Activated CD4-positive, CD25-positive, alpha-beta regulatory T cell (primary cell): ENCODE measurements at regions not wholly inside any gene's neighbourhood (a gene's known extent, or its start where the extent isn't known, plus 50 kb on each side); places are given as distances from the start of the nearest gene placed in this dataset.
"Not testable (repeated sequence)": the region's sequence is repeated elsewhere in the genome, so short reads cannot be mapped to it uniquely, and the experiment has no call there.

ENCODE experiments used
- DNase-seq, 4 experiments: peaks; one replicate each; lab custom pipeline; 2025; lab: John Stamatoyannopoulos, UW

DNA sequence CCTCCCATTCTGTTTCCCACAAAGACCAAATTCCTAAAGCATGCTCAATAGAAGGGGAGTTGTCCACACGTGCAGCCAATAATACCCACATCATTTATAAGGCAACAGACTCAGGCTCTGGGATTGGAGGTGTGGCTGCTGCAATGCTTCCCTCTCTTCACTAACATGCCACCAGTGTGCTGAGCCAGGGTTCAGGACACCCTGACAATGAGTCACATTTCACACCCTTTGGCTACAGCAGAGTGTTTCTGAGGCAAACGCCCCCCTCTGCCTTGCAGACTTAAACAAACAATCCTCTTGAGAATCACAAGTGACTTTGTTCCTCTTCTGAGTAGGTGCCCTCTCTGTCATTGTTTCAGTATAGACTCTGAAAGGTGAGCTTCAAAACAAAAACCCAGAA is 189.3 kb upstream of the TLE4 start:
- DNase-seq, result no peak

DNA sequence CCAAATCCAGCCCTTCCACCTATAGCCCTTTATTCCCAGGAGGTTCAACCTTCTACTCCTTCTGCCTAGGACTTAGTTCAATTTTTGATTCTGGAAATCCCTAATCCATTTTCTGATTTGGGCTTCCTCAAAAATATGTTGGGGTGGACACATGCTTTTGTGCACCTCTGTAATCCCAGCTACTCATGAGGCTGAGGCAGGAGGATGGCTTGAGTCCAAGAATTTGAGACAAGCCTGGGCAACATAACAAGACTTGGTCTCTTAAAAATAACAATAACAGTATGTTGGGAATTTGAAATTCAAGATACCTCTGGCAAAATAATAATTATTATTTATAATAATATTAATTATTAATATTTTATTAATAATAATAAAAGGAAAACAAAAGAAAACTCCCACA is 188.7 kb upstream of the TLE4 start:
- DNase-seq, result no peak

DNA sequence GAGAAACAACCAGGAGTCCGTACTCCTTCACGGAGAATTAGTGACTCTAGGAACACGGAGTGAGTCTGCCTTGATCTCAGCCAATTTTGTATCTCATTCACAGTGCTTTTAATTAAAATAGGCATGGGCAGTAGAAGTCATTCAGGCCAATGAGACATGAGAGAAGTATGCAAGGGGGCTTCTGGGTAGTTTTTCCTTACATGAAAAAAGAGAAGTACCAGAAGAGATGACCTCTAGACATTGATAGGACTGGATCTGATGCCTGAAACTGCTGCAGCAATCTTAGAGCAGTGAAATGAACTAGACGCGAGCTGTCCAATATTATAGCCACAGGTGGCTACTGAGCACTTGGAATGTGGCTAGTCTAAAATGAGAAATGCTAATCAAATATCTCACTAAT is 187.7 kb upstream of the TLE4 start:
- no peak for DNase-seq

DNA sequence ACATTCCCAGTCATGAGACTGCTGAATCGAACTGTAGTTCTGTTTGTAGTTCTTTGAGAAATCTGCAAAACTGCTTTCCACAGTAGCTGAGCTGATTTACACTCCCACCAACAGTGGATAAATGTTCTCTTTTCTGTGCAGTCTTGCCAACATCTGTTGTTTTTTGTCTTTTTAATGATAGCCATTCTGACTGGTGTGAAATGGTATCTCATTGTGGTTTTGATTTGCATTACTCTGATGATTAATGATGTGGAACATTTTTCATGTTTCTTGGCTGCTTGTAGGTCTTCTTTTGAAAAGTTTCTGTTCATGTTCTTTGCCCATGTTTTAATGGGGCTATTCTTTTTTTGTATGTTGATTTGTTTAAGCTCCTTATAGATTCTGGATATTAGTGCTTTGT is 187.3 kb upstream of the TLE4 start:
- no peak for DNase-seq

DNA sequence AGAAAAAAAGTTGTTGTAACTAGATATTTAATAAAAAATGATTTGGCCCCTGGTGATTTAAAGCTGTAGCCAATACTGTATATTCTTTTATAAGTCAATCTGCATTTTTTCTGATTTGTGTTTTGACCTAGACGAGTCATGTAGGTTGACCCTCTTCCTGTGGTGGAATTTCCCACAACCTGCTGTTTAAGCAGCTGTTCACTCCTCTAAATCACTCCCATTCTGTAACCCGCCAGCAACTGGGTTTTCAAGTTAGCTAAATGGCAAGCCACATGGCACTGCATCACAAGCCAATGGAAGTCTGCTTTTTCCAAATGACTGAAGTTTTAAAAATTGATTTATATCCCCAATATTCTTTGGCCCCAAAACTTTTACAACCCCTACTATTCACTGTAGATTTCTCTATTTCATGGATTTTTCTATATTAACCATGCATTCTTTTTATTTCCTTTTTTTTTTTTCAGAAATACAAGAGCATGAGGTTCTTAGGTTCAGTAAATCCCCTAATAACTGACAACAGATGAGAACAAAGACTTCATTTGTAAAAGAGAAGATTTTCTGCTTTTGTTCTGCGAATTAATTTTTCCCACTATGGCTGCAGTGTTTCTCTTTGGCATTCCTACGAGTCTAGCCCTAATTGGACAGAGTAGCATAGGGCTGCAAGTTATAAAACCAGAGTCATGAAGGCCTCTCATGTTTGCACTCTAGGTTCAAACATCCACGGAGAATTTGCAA is 184.5 kb upstream of the TLE4 start:
- no peak for DNase-seq

DNA sequence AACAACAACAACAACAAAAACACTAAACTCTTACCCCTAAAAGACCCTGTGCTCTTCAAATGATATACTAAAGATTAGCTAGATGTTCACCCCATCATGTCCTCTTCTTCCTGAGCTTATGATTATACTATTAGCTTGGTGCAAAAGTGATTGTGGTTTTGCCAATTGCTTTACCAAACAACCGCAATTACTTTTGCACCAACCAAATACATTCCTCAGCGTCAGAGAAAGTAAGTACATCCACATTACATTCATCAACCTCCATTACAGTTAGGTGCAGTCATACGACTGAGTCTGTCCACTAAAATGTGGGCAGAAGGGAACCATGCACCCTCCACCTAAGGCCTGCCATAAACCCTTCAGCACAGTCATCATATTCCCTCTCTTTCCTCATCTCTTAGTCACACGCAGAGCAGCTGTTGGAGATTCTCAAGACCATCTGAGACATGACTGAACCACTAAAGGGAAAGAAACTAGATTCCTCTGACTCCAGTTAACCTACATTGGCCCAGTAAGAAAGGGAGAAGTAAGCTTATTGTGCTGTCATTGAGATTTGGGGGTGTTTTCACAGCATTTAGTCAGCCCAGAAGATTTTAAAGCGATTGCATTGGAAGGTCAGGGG is 181.6 kb upstream of the TLE4 start:
- DNase-seq, result no peak

DNA sequence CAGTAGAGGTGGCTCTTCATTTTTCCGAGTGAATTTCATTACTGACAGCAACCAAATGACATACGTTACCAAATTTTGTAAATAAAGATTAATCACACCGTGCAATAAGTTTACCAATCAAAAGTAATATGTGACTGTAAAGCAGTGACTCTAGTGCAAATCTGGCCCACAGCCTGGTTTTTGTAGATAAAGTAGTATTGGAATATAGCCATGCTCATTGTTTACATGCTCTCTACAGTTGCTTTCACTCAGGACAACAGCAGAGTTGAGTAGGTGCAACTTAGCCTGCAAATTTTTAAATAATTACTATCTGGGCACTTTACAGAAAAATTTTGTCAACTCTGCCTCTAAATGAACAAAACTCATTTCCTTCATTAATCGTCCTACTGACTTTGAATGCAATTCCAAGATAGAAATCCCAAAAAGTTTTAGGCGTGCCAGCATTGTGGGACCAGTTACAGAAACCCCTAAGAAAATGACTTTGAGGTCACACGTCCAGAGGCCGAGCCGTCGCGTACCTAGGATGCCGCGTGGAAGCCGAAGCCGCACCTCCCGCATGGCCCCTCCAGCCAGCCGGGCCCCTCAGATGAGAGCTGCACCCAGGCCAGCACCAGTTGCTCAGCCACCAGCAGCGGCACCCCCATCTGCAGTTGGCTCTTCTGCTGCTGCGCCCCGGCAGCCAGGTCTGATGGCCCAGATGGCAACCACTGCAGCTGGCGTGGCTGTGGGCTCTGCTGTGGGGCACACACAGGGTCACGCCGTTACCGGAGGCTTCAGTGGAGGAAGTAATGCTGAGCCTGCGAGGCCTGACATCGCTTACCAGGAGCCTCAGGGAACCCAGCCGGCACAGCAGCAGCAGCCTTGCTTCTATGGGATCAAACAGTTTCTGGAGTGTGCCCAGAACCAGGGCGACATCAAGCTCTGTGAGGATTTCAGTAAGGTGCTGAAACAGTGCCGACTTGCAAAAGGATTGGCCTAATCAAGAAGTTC is 180.7 kb upstream of the TLE4 start:
- no peak for DNase-seq

DNA sequence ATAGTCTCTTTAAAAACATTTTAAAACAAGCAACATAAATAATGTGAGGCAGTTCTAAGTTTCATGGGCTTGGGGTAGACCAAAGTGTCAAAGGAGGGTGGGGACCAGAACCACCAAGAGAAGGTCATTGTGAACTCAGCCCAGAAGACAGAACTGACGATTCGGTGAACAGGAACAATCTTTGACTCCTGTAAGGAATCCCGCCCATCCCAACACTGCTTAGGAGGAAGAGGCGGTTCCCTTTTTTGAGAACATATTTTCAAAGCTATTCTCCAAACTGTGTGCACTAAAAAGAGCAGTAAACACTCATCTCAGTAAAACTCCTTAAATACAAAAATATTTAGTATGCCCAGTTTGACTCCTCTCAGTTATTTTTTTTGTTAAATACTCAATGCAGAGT is 176.5 kb upstream of the TLE4 start:
- DNase-seq, result no peak

DNA sequence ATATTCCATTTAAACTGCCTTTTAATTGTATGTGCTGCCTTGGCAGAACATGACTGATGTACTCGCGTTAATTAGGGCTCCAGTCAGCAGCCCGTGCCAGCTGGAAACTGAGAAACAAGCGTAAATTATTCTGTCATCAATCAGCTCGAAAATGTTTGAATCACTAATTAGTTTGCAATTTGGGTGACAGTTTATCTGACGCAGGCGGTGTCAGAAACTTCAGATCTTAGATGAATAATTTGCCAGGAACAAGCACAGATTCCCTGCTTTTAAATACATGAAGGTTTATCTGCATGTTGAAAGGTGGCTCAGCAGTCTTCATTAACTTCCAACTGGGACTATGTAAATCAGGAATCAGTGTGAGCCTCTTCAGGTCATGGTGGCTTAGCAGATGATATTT is 176.0 kb upstream of the TLE4 start:
- DNase-seq, result no peak

DNA sequence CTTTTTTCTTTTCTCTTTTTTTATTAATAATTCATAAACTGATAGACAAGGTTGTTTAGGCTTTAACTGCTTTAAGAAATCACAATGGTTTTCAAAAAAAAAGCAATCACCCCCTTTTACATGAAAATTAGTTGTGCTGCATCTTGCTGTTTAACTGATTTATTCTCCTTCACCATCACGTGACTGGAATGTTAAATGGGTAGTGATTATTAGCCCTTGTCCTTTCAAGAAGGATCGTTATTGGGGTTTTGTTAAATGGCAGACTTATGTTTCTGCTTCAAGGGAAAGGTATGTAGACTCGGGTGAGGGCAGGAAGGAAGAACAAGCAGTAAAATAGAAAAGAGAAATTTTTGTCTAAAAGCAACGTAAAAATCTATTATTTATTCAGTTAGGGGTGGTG is 175.6 kb upstream of the TLE4 start:
- DNase-seq, result no peak

DNA sequence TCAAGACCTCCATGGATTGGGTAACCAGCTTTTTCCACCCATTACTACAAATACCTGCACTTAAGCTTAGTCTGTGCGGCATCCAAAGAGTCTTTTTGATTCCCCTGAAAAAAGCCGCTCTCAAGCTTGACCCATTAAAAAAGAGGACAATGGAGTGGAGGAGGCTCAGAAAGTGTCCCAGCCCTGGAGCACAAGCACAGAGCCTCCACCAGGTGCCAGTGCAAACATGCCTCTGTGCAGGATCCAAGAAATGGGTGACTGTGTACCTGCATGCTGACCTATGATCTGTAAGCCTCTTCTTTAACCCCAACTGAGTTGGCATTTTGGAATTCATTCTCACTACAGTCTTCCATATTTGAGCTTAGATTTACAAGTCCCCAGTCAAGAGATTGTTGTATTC is 168.3 kb upstream of the TLE4 start:
- DNase-seq, result no peak

DNA sequence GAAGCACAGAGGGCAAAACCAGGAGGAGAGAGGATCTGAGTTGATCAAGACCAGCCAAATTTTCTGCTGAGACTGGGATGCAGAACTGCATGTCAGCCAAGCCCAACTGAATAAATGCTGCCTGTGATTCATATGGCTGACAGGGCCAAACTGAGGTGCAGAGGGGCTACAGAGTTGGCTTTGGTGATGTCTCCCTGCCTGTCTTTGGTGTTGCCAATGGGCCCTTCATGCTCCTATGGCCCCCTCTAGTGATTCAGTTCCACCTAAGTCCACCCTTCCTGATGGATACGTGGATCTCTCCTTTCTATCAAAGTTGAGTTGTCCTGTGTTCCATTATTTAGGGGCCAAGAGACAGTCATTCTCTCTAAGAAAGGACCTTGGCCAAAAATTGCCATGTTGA is 163.6 kb upstream of the TLE4 start:
- DNase-seq, result no peak

DNA sequence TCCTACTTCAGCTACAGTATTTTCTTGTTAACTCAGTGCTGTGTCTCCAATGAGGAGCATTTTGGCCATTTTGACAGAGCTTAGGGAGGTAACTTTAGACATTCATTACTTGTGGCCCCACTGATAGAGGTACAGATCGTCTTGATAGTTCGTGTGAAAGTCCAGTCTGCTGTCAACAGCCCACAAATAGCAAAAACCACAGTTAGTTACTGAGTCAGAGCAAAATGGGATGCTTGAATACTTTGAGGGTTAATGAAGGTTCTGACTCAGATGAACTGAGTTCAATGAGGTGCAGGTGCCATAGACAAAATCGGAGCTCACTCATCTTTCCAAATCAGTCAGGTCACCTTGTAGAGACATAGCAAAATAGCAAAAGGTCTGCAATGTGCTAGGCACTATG is 163.1 kb upstream of the TLE4 start:
- DNase-seq, result no peak

DNA sequence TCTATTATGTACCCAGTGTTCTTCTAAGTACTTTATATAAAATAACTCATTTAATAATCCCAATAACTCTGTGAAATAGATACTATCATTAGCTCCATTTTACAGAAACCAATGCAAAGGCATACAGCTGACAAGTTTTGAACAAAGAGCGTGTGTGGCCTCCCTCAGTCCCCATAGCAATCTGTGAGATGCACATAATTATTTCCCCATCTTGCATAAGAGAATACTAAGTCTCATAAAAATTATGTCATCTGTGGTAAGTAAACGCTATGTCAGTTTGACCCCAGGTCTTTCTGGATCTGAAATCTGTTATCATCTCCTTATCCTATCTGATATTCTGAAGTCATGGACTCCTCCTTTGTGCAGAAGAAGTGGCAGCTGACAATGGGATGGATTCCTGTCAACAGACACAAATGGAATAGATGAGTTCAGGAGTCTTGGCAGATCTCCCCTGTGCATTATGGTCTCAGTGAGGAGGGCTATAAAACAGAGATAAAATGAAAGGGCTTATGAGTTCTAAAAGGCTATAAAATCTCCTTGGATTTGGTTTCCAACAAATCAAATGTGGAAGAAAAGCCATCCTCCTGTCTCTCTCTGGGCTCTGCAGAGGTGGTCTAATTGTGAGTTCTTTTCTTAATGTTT is 162.5 kb upstream of the TLE4 start:
- no peak for DNase-seq

DNA sequence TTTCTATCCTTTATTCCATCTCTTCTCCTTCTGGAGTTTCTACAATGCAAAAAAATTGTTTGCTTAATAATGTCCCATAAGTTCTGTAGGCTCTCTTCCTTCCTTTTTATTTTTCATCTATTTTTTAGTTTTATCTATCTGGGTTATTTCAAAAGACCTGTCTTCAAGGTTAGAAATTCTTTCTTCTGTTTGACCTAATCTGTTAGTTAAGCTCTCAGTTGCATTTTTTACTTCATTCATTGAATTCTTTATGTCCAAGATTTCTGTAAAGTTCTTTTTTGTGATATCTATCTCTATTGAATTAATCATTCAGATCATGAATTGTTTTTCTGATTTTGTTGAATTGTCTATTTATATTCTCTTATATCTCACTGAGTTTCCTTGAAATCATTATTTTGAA is 145.9 kb upstream of the TLE4 start:
- DNase-seq, result no peak

DNA sequence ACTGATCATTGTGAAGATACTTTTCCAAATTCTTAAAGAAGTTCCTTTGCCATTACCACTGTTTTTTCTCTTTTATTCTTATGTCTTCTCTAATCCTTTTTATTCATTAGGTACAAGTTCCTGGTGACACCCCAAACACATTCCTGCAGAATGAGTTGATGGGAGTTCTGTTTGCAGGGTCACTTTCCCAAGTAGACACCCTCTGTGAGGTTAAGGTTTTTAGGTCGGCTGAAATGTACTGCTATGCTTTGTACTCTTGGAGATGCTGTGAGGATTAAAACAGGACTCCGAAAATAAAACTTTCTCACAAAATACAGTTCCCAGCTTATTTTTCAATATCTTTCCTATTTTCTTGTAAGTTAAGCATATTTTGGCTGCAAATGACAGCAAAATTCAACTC is 143.3 kb upstream of the TLE4 start:
- no peak for DNase-seq

DNA sequence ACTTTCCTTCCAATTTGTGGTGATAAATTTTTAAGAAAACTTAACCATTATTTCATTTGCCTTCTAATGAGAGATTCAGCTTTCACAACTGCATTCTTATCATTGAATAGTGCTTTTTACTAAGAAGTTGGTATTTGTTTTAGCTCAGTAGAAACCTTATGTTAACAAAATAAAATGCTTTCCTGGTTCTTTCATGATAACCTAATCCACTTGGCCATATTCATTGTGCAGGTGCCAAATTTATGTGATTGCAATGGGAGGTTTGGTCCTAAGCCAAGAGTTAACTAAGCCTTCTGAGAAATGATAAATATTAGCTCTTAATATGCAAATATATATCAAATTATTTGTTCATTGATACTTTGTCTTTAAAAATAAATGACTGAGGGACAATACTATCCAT is 141.1 kb upstream of the TLE4 start:
- DNase-seq, result no peak

DNA sequence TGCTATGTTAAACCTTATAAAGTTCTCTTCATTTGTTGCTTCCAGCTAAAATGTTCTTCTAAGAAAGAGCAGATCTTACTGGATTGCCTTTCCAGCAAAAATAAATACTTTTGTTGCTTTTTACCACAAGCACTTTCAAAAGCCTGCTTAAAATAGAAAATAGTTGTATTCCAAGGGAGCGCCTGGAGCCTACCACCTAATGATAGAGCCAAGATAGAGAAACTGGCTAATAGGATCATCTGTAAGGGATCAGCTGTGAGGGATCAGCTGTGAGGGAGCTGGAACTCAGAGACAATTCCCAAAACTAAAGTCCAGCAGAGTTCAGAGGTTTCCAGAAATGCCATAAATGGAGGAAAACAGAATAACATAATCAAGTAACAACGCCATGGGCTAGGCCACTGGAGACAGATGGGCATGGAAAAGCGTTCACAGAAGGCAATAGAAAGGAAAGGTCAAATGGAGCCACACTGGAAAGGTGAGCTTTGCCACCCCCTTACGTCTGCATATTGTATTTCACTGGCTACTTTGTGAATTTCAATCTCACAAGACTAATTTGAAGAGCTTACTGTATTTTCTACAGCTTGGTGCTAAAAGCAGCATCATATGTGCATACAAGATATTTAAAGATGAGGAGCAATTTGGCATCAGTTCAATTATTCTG is 140.6 kb upstream of the TLE4 start:
- DNase-seq, result no peak

DNA sequence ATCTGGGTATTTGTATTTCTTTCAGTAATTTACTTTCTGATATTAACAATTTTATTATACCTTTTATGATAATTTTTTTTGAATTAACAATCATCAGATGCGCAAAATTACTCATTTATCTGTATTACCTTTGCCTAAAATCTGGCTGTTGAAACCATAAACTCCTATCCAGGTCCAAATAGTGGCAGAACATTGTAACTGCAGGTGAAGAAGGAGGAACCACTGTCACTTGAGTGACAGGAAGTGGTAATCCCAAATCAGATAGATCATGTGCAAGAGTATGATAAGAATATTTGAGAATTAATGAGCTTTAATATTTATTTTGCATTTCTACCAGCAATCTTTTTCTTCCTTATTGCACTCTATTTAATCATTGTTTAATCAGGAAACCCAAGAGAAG is 139.3 kb upstream of the TLE4 start:
- no peak for DNase-seq

DNA sequence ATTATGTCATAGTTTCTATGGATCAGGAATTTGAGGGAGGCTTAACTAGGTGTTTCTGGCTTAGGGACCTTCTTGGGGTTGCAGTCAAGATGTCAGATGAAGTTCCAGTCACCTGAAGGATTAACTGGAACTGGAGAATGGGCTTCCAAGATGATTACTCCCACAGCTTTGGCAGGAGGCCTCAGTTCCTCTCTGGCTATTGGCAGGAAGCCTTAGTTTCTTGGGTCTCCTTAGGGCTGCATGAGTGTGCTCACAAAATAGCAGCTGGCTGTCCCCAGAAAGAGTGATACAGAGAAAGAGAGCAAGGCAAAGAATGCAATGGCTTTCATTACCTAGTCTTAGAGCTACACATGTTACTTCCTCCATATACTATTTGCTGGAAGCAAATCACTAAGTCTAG is 138.1 kb upstream of the TLE4 start:
- DNase-seq, result no peak

DNA sequence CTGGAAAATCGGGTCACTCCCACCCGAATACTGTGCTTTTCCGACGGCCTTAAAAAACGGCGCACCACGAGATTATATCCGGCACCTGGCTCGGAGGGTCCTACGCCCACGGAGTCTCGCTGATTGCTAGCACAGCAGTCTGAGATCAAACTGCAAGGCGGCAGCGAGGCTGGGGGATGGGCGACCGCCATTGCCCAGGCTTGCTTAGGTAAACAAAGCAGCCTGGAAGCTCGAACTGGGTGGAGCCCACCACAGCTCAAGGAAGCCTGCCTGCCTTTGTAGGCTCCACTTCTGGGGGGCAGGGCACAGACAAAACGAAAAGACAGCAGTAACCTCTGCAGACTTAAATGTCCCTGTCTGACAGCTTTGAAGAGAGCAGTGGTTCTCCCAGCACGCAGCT is 132.5 kb upstream of the TLE4 start:
- not testable (repeated sequence) for DNase-seq
